Amygdala (tissue), 56 donors: ENCODE measurements at regions not wholly inside any gene's neighbourhood (a gene's known extent, or its start where the extent isn't known, plus 50 kb on each side); places are given as distances from the start of the nearest gene placed in this dataset.

ENCODE experiments used
- DNase-seq, 56 donors: peaks; one replicate each; lab custom pipeline; 2025; lab: John Stamatoyannopoulos, UW

DNA sequence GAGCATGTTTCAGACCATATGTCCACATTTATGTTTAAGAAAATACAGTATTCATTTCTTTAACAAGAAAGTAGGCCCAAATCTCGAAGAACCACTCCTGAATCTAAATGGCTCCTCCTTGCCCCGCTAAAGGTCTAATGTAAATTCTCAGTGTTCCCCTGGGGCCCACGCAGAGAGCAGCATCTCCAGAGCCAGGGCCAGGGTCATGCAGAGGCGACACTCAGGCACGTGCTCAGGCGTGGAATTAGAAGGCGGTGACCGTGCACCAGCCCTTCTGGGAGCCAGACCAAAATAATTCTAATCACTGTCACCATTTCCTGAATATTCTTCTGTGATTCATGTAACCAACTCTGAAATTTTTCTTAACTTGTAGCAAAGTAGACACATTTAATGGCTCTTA, 68.3 kb upstream of the MYT1L start:
- no peak for DNase-seq

DNA sequence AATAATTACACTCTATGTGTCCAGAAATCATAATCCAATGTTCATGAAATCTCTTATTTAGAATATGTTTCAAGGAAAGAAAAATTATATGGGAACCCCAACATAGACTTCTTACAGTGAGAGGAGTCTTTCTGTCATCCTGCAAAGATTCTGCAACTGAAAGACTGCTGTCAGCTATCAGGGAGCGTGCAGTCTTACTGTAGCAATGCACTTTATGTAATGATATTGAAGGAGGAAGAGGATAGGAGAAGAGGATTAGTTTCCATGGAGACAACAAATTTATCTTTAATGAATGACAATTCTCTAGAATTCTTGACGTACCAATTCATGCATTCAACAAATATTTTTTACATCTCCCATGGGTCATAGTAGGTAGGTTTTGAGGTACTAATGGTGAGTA, 61.3 kb upstream of the MYT1L start:
- DNase-seq: no peak

DNA sequence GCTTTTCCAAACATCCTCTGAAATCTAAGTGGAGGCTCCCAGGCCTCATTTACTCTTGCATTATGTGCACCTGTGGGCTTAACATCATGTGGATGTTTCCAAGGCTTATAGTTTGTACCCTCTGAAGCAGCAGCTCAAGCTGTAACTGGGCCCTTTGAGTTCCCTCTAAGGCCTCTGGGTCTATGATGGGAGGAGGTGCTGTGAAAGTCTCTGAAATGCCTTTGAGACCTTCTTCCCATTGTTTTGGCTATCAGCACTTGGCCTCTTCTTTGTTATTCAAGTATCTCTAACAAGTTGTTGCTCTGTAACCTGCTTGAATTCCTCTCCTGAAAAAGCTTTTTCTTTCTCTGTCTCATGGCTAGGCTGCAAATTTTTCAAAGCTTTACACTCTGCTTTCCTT, 58.1 kb upstream of the MYT1L start:
- no peak for DNase-seq
